Astrocyte (in vitro differentiated cells and primary cell): ENCODE measurements at regions not wholly inside any gene's neighbourhood (a gene's known extent, or its start where the extent isn't known, plus 50 kb on each side); places are given as distances from the start of the nearest gene placed in this dataset.

Source experiments
- EZH2 ChIP-seq: IDR thresholded peaks from 2 replicates; pipeline ENCODE4 v1.6.1; 2012; ENCODE audit warnings: mild to moderate bottlenecking, low read length, inconsistent platforms; ENCODE audit not compliant: insufficient read depth
- TF ChIP-seq, protein P1 (sequence below): IDR thresholded peaks from 2 replicates; pipeline ENCODE4 v1.5.1; 2011; ENCODE audit warnings: low read depth, mild to moderate bottlenecking, inconsistent platforms, low read length, moderate library complexity; ENCODE audit not compliant: insufficient read depth

DNA sequence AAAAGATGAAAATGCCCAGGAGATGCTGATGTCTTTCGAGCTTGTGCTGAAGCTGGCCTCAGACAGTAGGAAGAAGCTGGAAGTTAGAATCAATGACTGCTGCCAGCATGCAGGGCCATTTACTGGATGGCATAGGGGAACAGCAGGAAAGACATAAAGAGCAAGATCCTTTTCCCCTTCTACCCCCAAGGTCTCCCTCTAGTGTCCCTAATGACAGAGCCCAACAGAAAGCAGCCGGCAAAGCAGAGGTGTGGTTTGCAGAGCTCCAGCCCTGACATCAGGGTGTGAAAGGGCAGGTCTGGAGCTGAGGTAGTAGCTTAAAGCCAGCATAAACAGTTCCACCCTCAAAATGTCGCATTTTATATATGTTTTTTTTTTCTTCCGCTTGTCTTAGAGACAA lies 1560.7 kb upstream of the TMEM132C start:
- no peak for TF ChIP-seq EZH2
- TF ChIP-seq, protein P1, sequence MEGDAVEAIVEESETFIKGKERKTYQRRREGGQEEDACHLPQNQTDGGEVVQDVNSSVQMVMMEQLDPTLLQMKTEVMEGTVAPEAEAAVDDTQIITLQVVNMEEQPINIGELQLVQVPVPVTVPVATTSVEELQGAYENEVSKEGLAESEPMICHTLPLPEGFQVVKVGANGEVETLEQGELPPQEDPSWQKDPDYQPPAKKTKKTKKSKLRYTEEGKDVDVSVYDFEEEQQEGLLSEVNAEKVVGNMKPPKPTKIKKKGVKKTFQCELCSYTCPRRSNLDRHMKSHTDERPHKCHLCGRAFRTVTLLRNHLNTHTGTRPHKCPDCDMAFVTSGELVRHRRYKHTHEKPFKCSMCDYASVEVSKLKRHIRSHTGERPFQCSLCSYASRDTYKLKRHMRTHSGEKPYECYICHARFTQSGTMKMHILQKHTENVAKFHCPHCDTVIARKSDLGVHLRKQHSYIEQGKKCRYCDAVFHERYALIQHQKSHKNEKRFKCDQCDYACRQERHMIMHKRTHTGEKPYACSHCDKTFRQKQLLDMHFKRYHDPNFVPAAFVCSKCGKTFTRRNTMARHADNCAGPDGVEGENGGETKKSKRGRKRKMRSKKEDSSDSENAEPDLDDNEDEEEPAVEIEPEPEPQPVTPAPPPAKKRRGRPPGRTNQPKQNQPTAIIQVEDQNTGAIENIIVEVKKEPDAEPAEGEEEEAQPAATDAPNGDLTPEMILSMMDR = no peak
